ENCODE measurements at regions not wholly inside any gene's neighbourhood (a gene's known extent, or its start where the extent isn't known, plus 50 kb on each side); places are given as distances from the start of the nearest gene placed in this dataset.

- DNase-seq = no peak
These were observed 342.2 kb upstream of the GALNT5 start for GRCh38 chr2:156915332-156915731.

GRCh38 chr2:156918410-156918809, 339.1 kb upstream of the GALNT5 start:
- no peak for DNase-seq
- TF ChIP-seq GATA1 (IDR thresholded peaks at IDR 0.05; ENCODE audit: low read depth, low read length) (no peak), POLR2A (IDR thresholded peaks at IDR 0.05; ENCODE audit: low read length) (no peak)

More at GRCh38 chr2:156915332-156915731, 342.2 kb upstream of the GALNT5 start:
- TF ChIP-seq POLR2A (IDR thresholded peaks at IDR 0.05; ENCODE audit: low read length) (no peak), GATA1 (IDR thresholded peaks at IDR 0.05; ENCODE audit: low read depth, low read length) (no peak)

GRCh38 chr2:156930423-156930822, 327.1 kb upstream of the GALNT5 start:
- DNase-seq = no peak
- TF ChIP-seq POLR2A (IDR thresholded peaks at IDR 0.05; ENCODE audit: low read length) (no peak), GATA1 (IDR thresholded peaks at IDR 0.05; ENCODE audit: low read depth, low read length) (no peak)

GRCh38 chr2:156933645-156934225, 323.8 kb upstream of the GALNT5 start:
- no peak for TF ChIP-seq GATA1 (IDR thresholded peaks at IDR 0.05; ENCODE audit: low read depth, low read length)
- TF ChIP-seq POLR2A (IDR thresholded peaks at IDR 0.05; ENCODE audit: low read length) = no peak
- no peak for DNase-seq

GRCh38 chr2:156935616-156936015, 321.9 kb upstream of the GALNT5 start:
- DNase-seq = no peak
- TF ChIP-seq GATA1 (IDR thresholded peaks at IDR 0.05; ENCODE audit: low read depth, low read length) (no peak), POLR2A (IDR thresholded peaks at IDR 0.05; ENCODE audit: low read length) (no peak)

GRCh38 chr2:156937430-156937829, 320.1 kb upstream of the GALNT5 start:
- TF ChIP-seq POLR2A (IDR thresholded peaks at IDR 0.05; ENCODE audit: low read length) (no peak), GATA1 (IDR thresholded peaks at IDR 0.05; ENCODE audit: low read depth, low read length) (no peak)
- no peak for DNase-seq

GRCh38 chr2:156944871-156945270, 312.6 kb upstream of the GALNT5 start:
- no peak for DNase-seq

GRCh38 chr2:156947261-156947660, 310.2 kb upstream of the GALNT5 start:
- TF ChIP-seq GATA1 (IDR thresholded peaks at IDR 0.05; ENCODE audit: low read depth, low read length) (no peak), POLR2A (IDR thresholded peaks at IDR 0.05; ENCODE audit: low read length) (no peak)
- DNase-seq = no peak

More at GRCh38 chr2:156944871-156945270, 312.6 kb upstream of the GALNT5 start:
- no peak for TF ChIP-seq POLR2A (IDR thresholded peaks at IDR 0.05; ENCODE audit: low read length)
- no peak for TF ChIP-seq GATA1 (IDR thresholded peaks at IDR 0.05; ENCODE audit: low read depth, low read length)

- no peak for TF ChIP-seq GATA1 (IDR thresholded peaks at IDR 0.05; ENCODE audit: low read depth, low read length)
- no peak for TF ChIP-seq POLR2A (IDR thresholded peaks at IDR 0.05; ENCODE audit: low read length)
These were observed 301.8 kb upstream of the GALNT5 start for GRCh38 chr2:156955701-156956100.

GRCh38 chr2:156956161-156956560, 301.3 kb upstream of the GALNT5 start:
- TF ChIP-seq POLR2A (IDR thresholded peaks at IDR 0.05; ENCODE audit: low read length) (no peak), GATA1 (IDR thresholded peaks at IDR 0.05; ENCODE audit: low read depth, low read length) (no peak)
- DNase-seq = no peak

More at GRCh38 chr2:156955701-156956100, 301.8 kb upstream of the GALNT5 start:
- DNase-seq = no peak

GRCh38 chr2:156958374-156958773, 299.1 kb upstream of the GALNT5 start:
- DNase-seq = no peak
- TF ChIP-seq POLR2A (IDR thresholded peaks at IDR 0.05; ENCODE audit: low read length) (no peak), GATA1 (IDR thresholded peaks at IDR 0.05; ENCODE audit: low read depth, low read length) (no peak)

- TF ChIP-seq POLR2A (IDR thresholded peaks at IDR 0.05; ENCODE audit: low read length) = no peak
- TF ChIP-seq GATA1 (IDR thresholded peaks at IDR 0.05; ENCODE audit: low read depth, low read length) = no peak
- no peak for DNase-seq
These were observed 298.0 kb upstream of the GALNT5 start for GRCh38 chr2:156959481-156959880.

- TF ChIP-seq POLR2A (IDR thresholded peaks at IDR 0.05; ENCODE audit: low read length) (no peak), GATA1 (IDR thresholded peaks at IDR 0.05; ENCODE audit: low read depth, low read length) (no peak)
- DNase-seq = no peak
These were observed 274.9 kb upstream of the GALNT5 start for GRCh38 chr2:156982615-156983014.

GRCh38 chr2:156986339-156986988, 271.0 kb upstream of the GALNT5 start:
- no peak for TF ChIP-seq GATA1 (IDR thresholded peaks at IDR 0.05; ENCODE audit: low read depth, low read length)
- no peak for TF ChIP-seq POLR2A (IDR thresholded peaks at IDR 0.05; ENCODE audit: low read length)
- DNase-seq = no peak

GRCh38 chr2:156999661-157000060, 257.8 kb upstream of the GALNT5 start:
- DNase-seq = no peak
- no peak for TF ChIP-seq GATA1 (IDR thresholded peaks at IDR 0.05; ENCODE audit: low read depth, low read length)
- TF ChIP-seq POLR2A (IDR thresholded peaks at IDR 0.05; ENCODE audit: low read length) = no peak

All from erythroblast (primary cell).